Mesenchymal stem cell (in vitro differentiated cells and primary cell): ENCODE measurements at regions not wholly inside any gene's neighbourhood (a gene's known extent, or its start where the extent isn't known, plus 50 kb on each side); places are given as distances from the start of the nearest gene placed in this dataset.

ENCODE experiments used
- DNase-seq: peaks from one replicate; pipeline ENCODE4 v3.0.0-alpha.2; 2013
- H2AFZ ChIP-seq: one replicate; pipeline ENCODE4 v1.6.1; 2013; ENCODE audit warnings: low read depth, mild to moderate bottlenecking, control low read depth, inconsistent platforms, low read length, moderate library complexity
- H2AK5ac ChIP-seq: 2 replicates; pipeline ENCODE4 v1.6.1; 2013; ENCODE audit warnings: low read length, moderate library complexity, mild to moderate bottlenecking, inconsistent platforms; ENCODE audit not compliant: severe bottlenecking
- H2BK120ac ChIP-seq: one replicate; pipeline ENCODE4 v1.6.1; 2013; ENCODE audit warnings: low read depth, mild to moderate bottlenecking, inconsistent platforms, low read length, moderate library complexity
- H2BK12ac ChIP-seq, 2 experiments: one replicate each; pipeline ENCODE4 v1.6.1; 2013; ENCODE audit warnings: inconsistent platforms in 2 of 2, low read length in 2 of 2, mild to moderate bottlenecking in 2 of 2, moderate library complexity in 2 of 2, control low read depth in 1 of 2
- H2BK15ac ChIP-seq: one replicate; pipeline ENCODE4 v1.6.1; 2013; ENCODE audit warnings: mild to moderate bottlenecking, low read depth, inconsistent platforms; ENCODE audit not compliant: poor library complexity, severe bottlenecking
- H2BK5ac ChIP-seq: 2 replicates; pipeline ENCODE4 v1.6.1; 2013; ENCODE audit warnings: low read depth, mild to moderate bottlenecking, low read length, control low read depth, inconsistent platforms; ENCODE audit not compliant: poor library complexity, severe bottlenecking
- H3K14ac ChIP-seq, 2 experiments: one replicate each; pipeline ENCODE4 v1.6.1; 2013; ENCODE audit warnings: inconsistent platforms in 2 of 2, low read length in 2 of 2, control low read depth in 1 of 2, mild to moderate bottlenecking in 1 of 2, moderate library complexity in 1 of 2
- H3K18ac ChIP-seq, 2 experiments: one replicate each; pipeline ENCODE4 v1.6.1; 2013; ENCODE audit warnings: inconsistent platforms in 2 of 2, low read length in 2 of 2, control low read depth in 1 of 2, low read depth in 1 of 2, mild to moderate bottlenecking in 1 of 2
- H3K23ac ChIP-seq, 2 experiments: one replicate each; pipeline ENCODE4 v1.6.1; 2013; ENCODE audit warnings: inconsistent platforms in 2 of 2, low read length in 2 of 2, mild to moderate bottlenecking in 2 of 2, moderate library complexity in 2 of 2, control low read depth in 1 of 2
- H3K27ac ChIP-seq: 2 replicates; pipeline ENCODE4 v1.5.1; 2013; ENCODE audit warnings: mild to moderate bottlenecking, moderate library complexity, low read length, control low read depth, inconsistent platforms; ENCODE audit not compliant: poor library complexity, severe bottlenecking
- H3K27me3 ChIP-seq, 2 experiments: 2 replicates each; pipeline versions ENCODE4 v1.6.1 to v1.7.0; 2013; ENCODE audit warnings: low read length in 2 of 2, mild to moderate bottlenecking in 2 of 2, moderate library complexity in 2 of 2, control low read depth in 1 of 2, inconsistent platforms in 1 of 2; ENCODE audit not compliant: control insufficient read depth in 1 of 2, insufficient read depth in 1 of 2
- H3K36me3 ChIP-seq, 2 experiments: 2 replicates each; pipeline versions ENCODE4 v1.6.1 to v1.7.0; 2013; ENCODE audit warnings: low read length in 2 of 2, control low read depth in 1 of 2, inconsistent platforms in 1 of 2, low read depth in 1 of 2, mild to moderate bottlenecking in 1 of 2; ENCODE audit not compliant: insufficient read depth in 2 of 2, control insufficient read depth in 1 of 2
- H3K4ac ChIP-seq, 2 experiments: one replicate each; pipeline ENCODE4 v1.6.1; 2013; ENCODE audit warnings: inconsistent platforms in 2 of 2, low read length in 2 of 2, mild to moderate bottlenecking in 2 of 2, moderate library complexity in 2 of 2, control low read depth in 1 of 2, low read depth in 1 of 2
- H3K4me1 ChIP-seq: 2 replicates; pipeline ENCODE4 v1.6.1; 2013; ENCODE audit warnings: low read depth, low read length, control low read depth; ENCODE audit not compliant: control insufficient read depth, insufficient read depth
- H3K4me2 ChIP-seq: 2 replicates; pipeline ENCODE4 v1.6.1; 2013; ENCODE audit warnings: low read length, mild to moderate bottlenecking, inconsistent platforms; ENCODE audit not compliant: poor library complexity, severe bottlenecking
- H3K4me3 ChIP-seq, 2 experiments: 2 replicates each; pipeline versions ENCODE4 v1.5.1 to v1.7.0; 2013; ENCODE audit warnings: low read length in 2 of 2, mild to moderate bottlenecking in 2 of 2, control low read depth in 1 of 2, low read depth in 1 of 2; ENCODE audit not compliant: insufficient read depth in 1 of 2
- H3K79me1 ChIP-seq: replicated peaks from 2 replicates; pipeline ENCODE4 v1.6.1; 2013; ENCODE audit warnings: mild to moderate bottlenecking, control low read depth, low read length, inconsistent platforms; ENCODE audit not compliant: poor library complexity, severe bottlenecking
- H3K9ac ChIP-seq: 2 replicates; pipeline ENCODE4 v1.7.0; 2013; ENCODE audit warnings: mild to moderate bottlenecking, low read length, moderate library complexity
- H3K9me3 ChIP-seq: 2 replicates; pipeline ENCODE4 v1.7.0; 2013; ENCODE audit warnings: mild to moderate bottlenecking, low read length; ENCODE audit not compliant: control insufficient read depth
- H4K8ac ChIP-seq: one replicate; pipeline ENCODE4 v1.6.1; 2013; ENCODE audit warnings: inconsistent platforms, mild to moderate bottlenecking, low read length, moderate library complexity
- H4K91ac ChIP-seq: one replicate; pipeline ENCODE4 v1.6.1; 2013; ENCODE audit warnings: mild to moderate bottlenecking, low read length, inconsistent platforms
- WGBS: methylation state at CpG from one replicate; pipeline ENCODE4 v1.1.7; 2013; ENCODE audit warnings: mixed read lengths; 5-methylcytosine and 5-hydroxymethylcytosine counted together

DNA sequence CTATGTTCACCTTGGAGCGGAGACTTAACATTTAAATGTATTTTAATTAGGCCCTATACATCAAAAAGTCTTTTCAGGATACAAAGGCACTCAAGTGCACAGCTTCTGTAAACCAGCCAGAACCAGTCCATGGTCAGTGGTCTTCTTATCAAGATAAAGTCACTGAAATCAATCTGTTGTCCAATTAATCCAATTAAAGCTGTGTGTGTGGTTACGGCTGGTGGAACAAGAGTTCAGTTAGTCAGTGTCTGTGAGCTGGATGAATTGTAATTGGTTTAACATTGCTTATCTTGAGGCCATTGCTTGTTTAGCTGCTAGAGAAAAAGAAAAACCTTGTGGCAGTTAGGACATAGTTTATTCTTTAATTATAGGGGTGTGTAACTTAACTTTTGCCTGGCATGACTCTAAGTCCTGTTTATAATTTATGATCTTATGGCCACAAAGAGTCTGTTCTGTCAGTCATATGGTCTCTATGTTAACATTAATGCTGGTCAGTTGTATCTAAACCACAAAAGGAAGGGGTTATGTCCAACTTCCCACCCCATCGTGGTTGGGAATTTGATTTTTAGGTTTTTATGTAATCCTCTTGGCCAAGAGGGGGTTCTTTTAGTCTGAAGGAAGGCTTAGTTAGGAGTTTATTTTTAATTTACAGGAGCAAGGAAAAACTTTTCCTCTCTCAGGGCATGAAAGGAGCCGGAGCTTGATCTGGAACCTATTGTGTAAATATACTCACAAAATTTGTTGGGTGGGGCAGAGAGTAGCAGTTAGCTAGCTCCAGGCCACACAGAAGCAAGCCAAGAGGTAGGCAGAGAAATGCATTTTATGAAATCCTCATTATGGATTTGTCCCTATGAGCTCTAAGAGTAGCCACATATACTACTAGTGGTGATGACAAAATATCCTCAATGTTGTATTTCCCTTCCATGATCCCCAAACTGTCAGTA lies 665.7 kb upstream of the ACTRT1 start:
- Histone ChIP-seq H3K9ac (no peak overlapping the region), H3K4me1 (no peaks in the 10 kb centered on the region), H2BK120ac (no peak overlapping the region), H3K4me2 (no peak overlapping the region), H3K9me3 (no peaks in the 10 kb centered on the region), H3K27me3 (no peaks in the 10 kb centered on the region), H2AK5ac (no peak overlapping the region), H2BK5ac (no peak overlapping the region), H2BK15ac (no peak overlapping the region), H4K8ac (no peak overlapping the region), H3K79me1 (no peaks in the 10 kb centered on the region), H3K23ac (no peak overlapping the region), H3K36me3 (no peaks in the 10 kb centered on the region), H3K27ac (no peak overlapping the region), H2AFZ (no peak overlapping the region), H3K4ac (no peak overlapping the region), H2BK12ac (no peak overlapping the region), H3K4me3 (no peak overlapping the region), H3K14ac (no peak overlapping the region), H4K91ac (no peak overlapping the region), H3K18ac (no peak overlapping the region)
- no peak for DNase-seq
- 83% methylated on average over 3 of the region's 4 CpGs for WGBS

DNA sequence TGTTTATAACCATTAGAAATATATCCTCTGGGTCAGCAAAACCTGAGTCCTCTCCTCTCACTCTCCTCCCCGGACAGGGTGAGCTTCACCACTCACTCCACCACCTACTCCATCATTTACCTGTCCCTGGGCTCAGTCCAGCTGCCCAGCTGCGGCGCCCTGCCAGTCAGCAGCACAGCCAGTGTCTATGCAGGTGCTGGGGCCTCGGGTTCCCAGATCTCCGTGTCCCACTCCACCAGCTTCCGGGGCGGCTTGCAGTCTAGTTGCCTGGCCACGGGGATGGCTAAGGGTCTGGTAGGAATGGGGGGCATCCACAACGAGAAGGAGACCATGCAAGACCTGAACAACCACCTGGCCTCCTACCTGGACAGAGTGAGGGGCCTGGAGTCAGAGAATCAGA lies 662.2 kb upstream of the ACTRT1 start:
- no peak overlapping the region for H3K27ac ChIP-seq
- H2BK12ac ChIP-seq, result no peak overlapping the region
- DNase-seq, result no peak
- 42% methylated on average over 2 of the region's 9 CpGs for WGBS
- no peaks in the 10 kb centered on the region for H3K36me3 ChIP-seq
- no peak overlapping the region for H3K4me3 ChIP-seq
- H2BK120ac ChIP-seq, result no peak overlapping the region
- H2AFZ ChIP-seq, result no peak overlapping the region
- no peak overlapping the region for H3K4ac ChIP-seq
- no peak overlapping the region for H4K91ac ChIP-seq
- no peak overlapping the region for H2AK5ac ChIP-seq
- H3K9me3 ChIP-seq, result no peaks in the 10 kb centered on the region
- H3K23ac ChIP-seq, result no peak overlapping the region
- no peak overlapping the region for H4K8ac ChIP-seq
- H3K4me1 ChIP-seq, result no peaks in the 10 kb centered on the region
- H2BK5ac ChIP-seq, result no peak overlapping the region
- H3K79me1 ChIP-seq, result no peaks in the 10 kb centered on the region
- H3K4me2 ChIP-seq, result no peak overlapping the region
- H3K14ac ChIP-seq, result no peak overlapping the region
- no peak overlapping the region for H2BK15ac ChIP-seq
- no peak overlapping the region for H3K9ac ChIP-seq
- H3K18ac ChIP-seq, result no peak overlapping the region
- no peaks in the 10 kb centered on the region for H3K27me3 ChIP-seq

DNA sequence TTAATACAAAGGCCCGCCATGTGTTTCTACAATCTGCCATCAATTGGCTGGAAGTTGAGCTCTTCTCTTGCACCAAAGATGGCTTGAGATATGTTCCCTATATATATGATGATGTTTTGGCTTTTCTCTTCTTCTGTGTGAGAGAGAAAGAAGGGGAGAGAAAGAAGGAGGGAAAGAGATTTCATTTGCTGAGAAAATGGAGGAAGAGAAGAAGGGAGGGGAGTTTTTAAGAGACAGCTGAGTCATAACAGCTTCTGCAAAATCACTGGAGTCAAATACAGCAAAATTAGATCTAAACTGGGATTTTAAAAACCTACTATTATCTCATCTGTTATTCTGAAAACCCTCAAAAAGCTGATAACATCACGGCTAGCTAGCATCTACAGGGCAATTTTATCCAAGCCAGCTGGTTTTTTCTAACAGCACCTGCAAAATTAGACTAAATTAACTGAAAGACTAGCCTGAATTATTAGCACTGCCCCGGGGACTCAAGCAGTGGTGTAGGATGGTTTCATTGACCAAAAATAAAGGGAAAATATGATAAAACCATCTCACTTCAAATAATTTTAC lies 647.6 kb upstream of the ACTRT1 start:
- Histone ChIP-seq H3K23ac (no peak overlapping the region), H3K4me2 (no peak overlapping the region), H4K8ac (no peak overlapping the region), H3K18ac (no peak overlapping the region), H3K27ac (no peak overlapping the region), H2BK120ac (no peak overlapping the region), H3K14ac (no peak overlapping the region), H2BK5ac (no peak overlapping the region), H4K91ac (no peak overlapping the region), H2BK12ac (no peak overlapping the region), H3K9me3 (no peaks in the 10 kb centered on the region), H3K4me3 (no peak overlapping the region), H3K9ac (no peak overlapping the region), H2BK15ac (no peak overlapping the region), H2AK5ac (no peak overlapping the region), H3K4ac (no peak overlapping the region), H3K79me1 (no peaks in the 10 kb centered on the region), H2AFZ (no peak overlapping the region), H3K36me3 (no peaks in the 10 kb centered on the region), H3K27me3 (no peaks in the 10 kb centered on the region), H3K4me1 (no peaks in the 10 kb centered on the region)
- 60% methylated on average over 1 of the region's 3 CpGs for WGBS
- DNase-seq, result no peak

DNA sequence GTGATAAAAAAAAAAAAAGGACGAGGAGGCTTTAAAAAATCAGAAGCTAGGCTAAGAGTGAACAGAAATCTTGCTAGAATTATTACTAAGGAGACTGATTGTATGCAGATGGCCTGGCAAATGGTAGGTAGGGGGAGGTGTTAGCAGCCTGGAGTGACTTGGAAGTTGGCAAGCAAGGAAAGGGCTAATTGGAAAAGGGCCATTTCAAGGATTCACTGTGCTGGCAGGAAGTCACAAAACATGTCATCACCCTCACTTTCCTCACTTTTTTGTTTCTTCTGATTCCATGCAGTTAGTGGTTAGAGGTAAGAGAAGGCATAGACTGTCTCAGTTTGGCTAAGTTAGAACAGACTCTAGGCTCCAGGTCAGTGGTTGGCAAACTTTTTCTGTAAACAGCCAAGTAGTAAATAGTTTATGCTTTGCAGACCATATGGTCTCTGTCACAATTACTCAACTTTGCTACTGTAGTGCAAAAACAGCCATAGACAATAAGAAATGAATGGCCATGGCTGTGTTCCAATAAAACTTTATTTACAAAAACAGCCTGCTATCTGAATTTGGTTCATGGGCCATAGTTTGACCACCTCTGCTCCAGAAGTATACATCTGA lies 646.5 kb upstream of the ACTRT1 start:
- no peak overlapping the region for H3K14ac ChIP-seq
- H3K4me1 ChIP-seq, result no peaks in the 10 kb centered on the region
- H3K79me1 ChIP-seq, result no peaks in the 10 kb centered on the region
- H3K4ac ChIP-seq, result no peak overlapping the region
- DNase-seq, result peak; percentile 13
- no peak overlapping the region for H2BK120ac ChIP-seq
- WGBS, result 30% methylated on average over 1 of the region's 1 CpG
- no peak overlapping the region for H2BK5ac ChIP-seq
- H4K91ac ChIP-seq, result no peak overlapping the region
- H3K23ac ChIP-seq, result no peak overlapping the region
- H3K18ac ChIP-seq, result no peak overlapping the region
- no peak overlapping the region for H2BK12ac ChIP-seq
- H3K27ac ChIP-seq, result no peak overlapping the region
- H3K4me2 ChIP-seq, result no peak overlapping the region
- H3K27me3 ChIP-seq, result no peaks in the 10 kb centered on the region
- H2AK5ac ChIP-seq, result no peak overlapping the region
- H2BK15ac ChIP-seq, result no peak overlapping the region
- no peak overlapping the region for H3K4me3 ChIP-seq
- H3K9me3 ChIP-seq, result no peaks in the 10 kb centered on the region
- no peak overlapping the region for H3K9ac ChIP-seq
- H3K36me3 ChIP-seq, result no peaks in the 10 kb centered on the region
- no peak overlapping the region for H4K8ac ChIP-seq
- H2AFZ ChIP-seq, result no peak overlapping the region
